IMR-90 (cell line): ENCODE measurements at regions not wholly inside any gene's neighbourhood (a gene's known extent, or its start where the extent isn't known, plus 50 kb on each side); places are given as distances from the start of the nearest gene placed in this dataset.
"Not testable (repeated sequence)": the region's sequence is repeated elsewhere in the genome, so short reads cannot be mapped to it uniquely, and the experiment has no call there.

Experiments
- ATAC-seq: fragments of 200-7000 bp; cut with Tn5 transposase; 2 replicates; pipeline ENCODE4 v1.9.1; 2020; ENCODE audit warnings: low read depth, mild to moderate bottlenecking, moderate library complexity
- BruUV-seq: library from RNA; stranded (reverse); fragments of 400-500 nt; replicated peaks from 2 replicates; lab custom pipeline; 2021; lab: Mats Ljungman, UMichigan
- CTCF ChIA-PET: fragments of 300-600 bp; formaldehyde crosslinking; extraction: SDS; loops from one replicate; lab custom pipeline; 2021; ENCODE audit warnings: antibody characterized with exemption; lab: Yijun Ruan, JAX
- POLR2A ChIA-PET: fragments of 300-600 bp; sonication (Branson Sonifier 250); formaldehyde crosslinking; loops from one replicate; lab custom pipeline; 2022; ENCODE audit warnings: antibody characterized with exemption; ENCODE audit not compliant: unreplicated experiment; lab: Charles Lee
- DNase-seq: peaks from one replicate; pipeline ENCODE4 v3.0.0; 2013
- H2AFZ ChIP-seq: replicated peaks from 2 replicates; pipeline ENCODE3; 2013; ENCODE audit warnings: low read length, mild to moderate bottlenecking; ENCODE audit not compliant: poor library complexity
- H2AK5ac ChIP-seq: 2 replicates; pipeline ENCODE4 v1.6.1; 2013; ENCODE audit warnings: low read depth, low read length, inconsistent platforms
- H2AK9ac ChIP-seq: replicated peaks from 2 replicates; pipeline ENCODE3; 2013; ENCODE audit warnings: mild to moderate bottlenecking, low read depth, low read length, moderate library complexity; ENCODE audit not compliant: poor library complexity
- H2BK120ac ChIP-seq: 2 replicates; pipeline ENCODE4 v1.6.1; 2013; ENCODE audit warnings: low read depth, low read length, inconsistent platforms
- H2BK15ac ChIP-seq: 3 replicates; pipeline ENCODE4 v1.6.1; 2013; ENCODE audit warnings: low read depth, low read length, inconsistent platforms
- H2BK20ac ChIP-seq: 2 replicates; pipeline ENCODE4 v1.6.1; 2013; ENCODE audit warnings: low read depth, mild to moderate bottlenecking, inconsistent platforms, low read length, moderate library complexity
- H2BK5ac ChIP-seq: 2 replicates; pipeline ENCODE4 v1.6.1; 2013; ENCODE audit warnings: mild to moderate bottlenecking, low read depth, low read length, inconsistent platforms; ENCODE audit not compliant: poor library complexity, severe bottlenecking
- H3K14ac ChIP-seq: replicated peaks from 2 replicates; pipeline ENCODE4 v1.6.1; 2013; ENCODE audit warnings: low read depth, low read length, inconsistent platforms
- H3K18ac ChIP-seq: 2 replicates; pipeline ENCODE4 v1.6.1; 2013; ENCODE audit warnings: low read depth, low read length, control low read depth
- H3K23ac ChIP-seq: 2 replicates; pipeline ENCODE4 v1.6.1; 2013; ENCODE audit warnings: low read depth, low read length, inconsistent platforms
- H3K27ac ChIP-seq: 2 replicates; pipeline ENCODE4 v1.5.1; 2013; ENCODE audit warnings: mild to moderate bottlenecking, control low read depth, low read length; ENCODE audit not compliant: insufficient read depth
- H3K27me3 ChIP-seq: 2 replicates; pipeline ENCODE4 v1.6.1; 2013; ENCODE audit warnings: low read length; ENCODE audit not compliant: control insufficient read depth, insufficient read depth
- H3K36me3 ChIP-seq: 2 replicates; pipeline ENCODE4 v1.6.1; 2013; ENCODE audit warnings: low read length, mixed read lengths; ENCODE audit not compliant: control insufficient read depth, insufficient read depth
- H3K4ac ChIP-seq: 2 replicates; pipeline ENCODE4 v1.6.1; 2013; ENCODE audit warnings: low read depth, low read length, inconsistent platforms
- H3K4me1 ChIP-seq: 2 replicates; pipeline ENCODE4 v1.6.1; 2013; ENCODE audit warnings: low read length, mixed read lengths; ENCODE audit not compliant: control insufficient read depth, insufficient read depth
- H3K4me2 ChIP-seq: 2 replicates; pipeline ENCODE4 v1.6.1; 2013; ENCODE audit warnings: low read depth, mild to moderate bottlenecking, control low read depth, low read length, moderate library complexity
- H3K4me3 ChIP-seq: 2 replicates; pipeline ENCODE4 v1.5.1; 2013; ENCODE audit warnings: low read depth, mild to moderate bottlenecking, control low read depth, low read length, moderate library complexity; ENCODE audit not compliant: insufficient read depth
- H3K56ac ChIP-seq: 2 replicates; pipeline ENCODE4 v1.6.1; 2013; ENCODE audit warnings: low read length, inconsistent platforms; ENCODE audit not compliant: insufficient read depth; ENCODE audit errors: extremely low read depth
- H3K79me1 ChIP-seq, 2 experiments: 2 replicates each; pipeline ENCODE4 v1.6.1; 2013; ENCODE audit warnings: low read length in 2 of 2, inconsistent platforms in 1 of 2, low read depth in 1 of 2
- H3K9ac ChIP-seq: 2 replicates; pipeline ENCODE4 v1.6.1; 2013; ENCODE audit warnings: low read depth, low read length, control low read depth
- H3K9me1 ChIP-seq: 2 replicates; pipeline ENCODE4 v1.6.1; 2013; ENCODE audit warnings: low read length, inconsistent platforms; ENCODE audit not compliant: insufficient read depth
- H3K9me3 ChIP-seq: 2 replicates; pipeline ENCODE4 v1.6.1; 2013; ENCODE audit warnings: low read length; ENCODE audit not compliant: control insufficient read depth, insufficient read depth
- H4K20me1 ChIP-seq: 2 replicates; pipeline ENCODE4 v1.6.1; 2013; ENCODE audit warnings: low read length, inconsistent platforms; ENCODE audit not compliant: insufficient read depth
- H4K5ac ChIP-seq: 2 replicates; pipeline ENCODE4 v1.6.1; 2013; ENCODE audit warnings: mild to moderate bottlenecking, low read depth, low read length, control low read depth
- H4K8ac ChIP-seq, 2 experiments: 2 replicates each; pipeline ENCODE4 v1.6.1; 2013; ENCODE audit warnings: low read depth in 2 of 2, low read length in 2 of 2, control low read depth in 1 of 2, inconsistent platforms in 1 of 2
- H4K91ac ChIP-seq: 2 replicates; pipeline ENCODE4 v1.6.1; 2013; ENCODE audit warnings: low read depth, low read length, inconsistent platforms; ENCODE audit not compliant: insufficient read depth
- WGBS, 2 experiments: methylation state at CpG; one replicate each; pipeline versions ENCODE4 v1.1.5 to v1.1.7; 2013; ENCODE audit warnings: missing lambda C conversion rate in 2 of 2; ENCODE audit not compliant: insufficient read length in 1 of 2; ENCODE audit errors: extremely low coverage in 2 of 2; 5-methylcytosine and 5-hydroxymethylcytosine counted together
- dilution Hi-C: fragments of 300-500 bp; cut with HindIII; formaldehyde crosslinking; loops from one replicate; pipeline ENCODE4 v1.14.3; 2018; ENCODE audit warnings: low sequenced_read_pairs; ENCODE audit not compliant: unreplicated experiment
- in situ Hi-C: fragments of 300-500 bp; cut with MboI; formaldehyde crosslinking; loops from 3 replicates; pipeline ENCODE4 v1.14.3; 2019; ENCODE audit warnings: low sequenced_read_pairs, inconsistent platforms, mixed read lengths
- intact Hi-C: fragments of 100-400 bp; cut with micrococcal nuclease; formaldehyde crosslinking; loops from 2 replicates; pipeline ENCODE4 v1.10.0; 2022

DNA sequence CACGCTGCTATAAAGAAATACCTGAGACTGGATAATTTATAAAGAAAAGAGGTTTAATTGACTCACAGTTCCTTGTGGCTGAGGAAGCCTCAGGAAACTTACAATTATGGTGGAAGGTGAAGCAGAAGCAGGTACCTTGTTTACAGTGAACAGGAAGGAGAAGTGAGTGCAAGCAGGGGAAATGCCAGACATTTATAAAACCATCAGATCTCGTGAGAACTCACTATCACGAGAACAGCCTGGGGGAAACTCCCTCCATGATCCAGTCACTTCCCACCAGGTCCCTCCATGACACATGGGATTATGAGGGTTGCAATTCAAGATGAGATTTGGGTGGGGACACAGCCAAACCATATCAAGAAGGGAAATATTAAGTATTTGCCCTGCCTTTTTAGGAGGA, 305.8 kb downstream of the REEP3 start:
- H3K4ac ChIP-seq, H3K18ac ChIP-seq, H3K9me1 ChIP-seq, H2BK20ac ChIP-seq, H2AK9ac ChIP-seq, DNase-seq, H3K36me3 ChIP-seq, H3K9ac ChIP-seq, dilution Hi-C loops, ATAC-seq, H4K20me1 ChIP-seq, POLR2A ChIA-PET, H3K23ac ChIP-seq, H3K14ac ChIP-seq, H3K27ac ChIP-seq, H3K79me1 ChIP-seq, H4K8ac ChIP-seq, H2BK120ac ChIP-seq, H2BK5ac ChIP-seq, H3K4me2 ChIP-seq, H3K56ac ChIP-seq, H2AK5ac ChIP-seq, H4K91ac ChIP-seq, H2BK15ac ChIP-seq, H3K4me3 ChIP-seq, in situ Hi-C loops, H2AFZ ChIP-seq, CTCF ChIA-PET, intact Hi-C loops, H3K9me3 ChIP-seq, H3K4me1 ChIP-seq, H3K27me3 ChIP-seq, BruUV-seq, H4K5ac ChIP-seq: not testable (repeated sequence)
- WGBS, 2 experiments, result no CpG with 5 or more reads among the region's 3 CpGs
